ENCODE measurements at regions not wholly inside any gene's neighbourhood (a gene's known extent, or its start where the extent isn't known, plus 50 kb on each side); places are given as distances from the start of the nearest gene placed in this dataset.
"Not testable (repeated sequence)": the region's sequence is repeated elsewhere in the genome, so short reads cannot be mapped to it uniquely, and the experiment has no call there.

GRCh38 chr9:40939201-40939887, 189.1 kb downstream of the FOXD4L6 start:
- not testable (repeated sequence) for DNase-seq (ENCODE audit: low read depth in 4 of 4, low spot score in 3 of 4)

- DNase-seq (ENCODE audit: low read depth in 4 of 4, low spot score in 3 of 4), result no peak
Measured at GRCh38 chr9:40935336-40935735, 193.1 kb downstream of the FOXD4L6 start.

DNA sequence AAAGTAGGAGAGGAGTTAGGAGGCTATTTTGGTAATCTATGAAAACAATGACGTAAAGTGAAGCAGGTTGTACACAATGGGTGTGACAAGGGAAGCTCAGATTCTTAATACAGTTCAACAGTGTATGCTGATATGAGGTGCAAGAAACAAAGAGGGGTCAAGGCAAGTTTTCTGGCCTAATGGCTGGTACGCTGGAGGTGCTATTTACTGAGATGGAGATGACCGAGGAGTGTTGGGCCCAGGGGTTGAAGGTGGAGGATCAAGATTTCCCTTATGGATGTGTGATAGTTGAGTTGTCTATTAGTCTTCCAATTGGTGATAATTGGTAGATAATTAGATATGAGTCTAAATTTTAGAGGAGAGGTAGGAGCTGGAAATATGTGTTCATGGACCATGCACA, 194.0 kb downstream of the FOXD4L6 start:
- not testable (repeated sequence) for DNase-seq (ENCODE audit: low read depth in 4 of 4, low spot score in 3 of 4)

DNA sequence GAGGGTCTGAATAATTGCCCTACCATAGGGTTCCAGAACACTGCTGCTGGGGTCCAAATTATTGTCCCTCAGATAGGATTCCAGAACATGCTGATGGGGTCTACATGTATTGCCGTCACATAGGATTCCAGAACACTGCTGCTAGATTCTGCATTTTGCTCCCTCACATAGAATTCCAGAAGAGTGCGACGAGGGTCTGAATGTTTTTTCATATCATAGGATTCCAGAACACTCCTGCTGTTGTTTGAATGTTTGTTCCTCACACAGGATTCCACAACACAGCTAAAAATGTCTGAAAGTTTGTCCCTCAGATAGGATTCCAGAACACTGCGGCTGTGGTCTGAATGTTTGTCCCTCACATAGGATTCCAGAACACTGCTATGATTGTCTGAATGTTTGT, 198.1 kb downstream of the FOXD4L6 start:
- DNase-seq (ENCODE audit: low read depth in 4 of 4, low spot score in 3 of 4), result not testable (repeated sequence)

DNA sequence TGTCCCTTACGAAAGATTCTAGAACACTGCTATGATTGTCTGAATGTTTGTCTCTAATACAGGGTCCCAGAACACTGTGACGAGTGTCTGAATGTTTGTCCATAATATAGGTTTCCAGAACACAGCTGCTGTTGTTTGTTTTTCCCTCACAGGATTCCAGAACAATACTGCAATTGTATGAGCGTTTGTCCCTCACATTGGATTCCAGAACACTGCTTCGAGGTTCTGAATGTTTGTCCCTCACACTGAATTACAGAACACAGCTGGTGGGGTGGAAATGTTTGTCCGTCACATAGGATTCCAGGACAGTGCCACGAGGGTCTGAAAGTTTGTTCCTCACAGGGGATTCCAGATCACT, 199.0 kb downstream of the FOXD4L6 start:
- not testable (repeated sequence) for DNase-seq (ENCODE audit: low read depth in 4 of 4, low spot score in 3 of 4)

DNA sequence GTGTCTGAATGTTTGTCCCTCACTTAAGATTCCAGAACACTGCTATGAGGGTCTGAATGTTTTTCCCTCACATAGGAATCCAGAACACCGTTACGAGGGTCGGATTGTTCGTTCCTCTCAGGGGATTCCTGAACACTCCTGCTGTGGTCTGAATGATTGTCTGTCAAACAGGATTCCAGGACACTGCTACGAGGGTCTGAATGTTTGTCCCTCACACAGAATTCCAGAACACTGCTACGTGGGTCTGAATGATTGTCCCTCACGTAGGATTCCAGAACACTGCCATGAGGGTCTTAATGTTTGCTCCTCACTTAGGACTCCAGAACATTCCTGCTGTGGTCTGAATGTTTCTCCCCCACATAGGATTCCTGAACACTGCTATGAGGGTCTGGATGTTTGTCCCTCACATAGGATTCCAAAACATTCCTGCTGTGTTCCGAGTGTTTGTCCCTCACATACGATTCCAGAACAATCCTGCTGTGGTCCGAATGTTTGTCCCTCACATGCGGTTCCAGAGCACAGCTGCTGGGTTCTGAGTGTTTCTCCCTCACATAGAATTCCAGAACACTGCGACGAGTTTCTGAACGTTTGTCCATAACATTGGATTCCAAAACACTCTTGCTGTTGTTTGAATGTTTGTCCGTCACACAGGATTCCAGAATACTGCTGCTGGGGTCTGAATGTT, 199.5 kb downstream of the FOXD4L6 start:
- no peak for DNase-seq (ENCODE audit: low read depth in 4 of 4, low spot score in 3 of 4)

GRCh38 chr9:40927851-40928802, 200.4 kb downstream of the FOXD4L6 start:
- no peak for DNase-seq (ENCODE audit: low read depth in 4 of 4, low spot score in 3 of 4)

GRCh38 chr9:40927260-40927631, 201.2 kb downstream of the FOXD4L6 start:
- no peak for DNase-seq (ENCODE audit: low read depth in 4 of 4, low spot score in 3 of 4)

- DNase-seq (ENCODE audit: low read depth in 4 of 4, low spot score in 3 of 4), result no peak
Measured at GRCh38 chr9:40926404-40927259, 201.8 kb downstream of the FOXD4L6 start.

- DNase-seq (ENCODE audit: low read depth in 4 of 4, low spot score in 3 of 4), result no peak
Measured at GRCh38 chr9:40925149-40925548, 203.3 kb downstream of the FOXD4L6 start.

DNA sequence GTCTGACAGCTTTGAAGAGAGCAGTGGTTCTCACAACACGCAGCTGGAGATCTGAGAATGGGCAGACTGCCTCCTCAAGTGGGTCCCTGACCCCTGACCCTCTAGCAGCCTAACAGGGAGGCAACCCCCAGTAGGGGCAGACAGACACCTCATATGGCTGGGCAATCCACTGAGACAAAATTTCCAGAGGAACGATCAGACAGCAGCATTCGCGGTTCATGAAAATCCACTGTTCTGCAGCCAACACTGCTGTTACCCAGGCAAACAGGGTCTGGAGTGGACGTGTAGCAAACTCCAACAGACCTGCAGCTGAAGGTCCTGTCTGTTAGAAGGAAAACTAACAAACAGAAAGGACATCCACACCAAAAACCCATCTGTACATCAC, 212.1 kb downstream of the FOXD4L6 start:
- DNase-seq (ENCODE audit: low read depth in 4 of 4, low spot score in 3 of 4), result not testable (repeated sequence)

DNA sequence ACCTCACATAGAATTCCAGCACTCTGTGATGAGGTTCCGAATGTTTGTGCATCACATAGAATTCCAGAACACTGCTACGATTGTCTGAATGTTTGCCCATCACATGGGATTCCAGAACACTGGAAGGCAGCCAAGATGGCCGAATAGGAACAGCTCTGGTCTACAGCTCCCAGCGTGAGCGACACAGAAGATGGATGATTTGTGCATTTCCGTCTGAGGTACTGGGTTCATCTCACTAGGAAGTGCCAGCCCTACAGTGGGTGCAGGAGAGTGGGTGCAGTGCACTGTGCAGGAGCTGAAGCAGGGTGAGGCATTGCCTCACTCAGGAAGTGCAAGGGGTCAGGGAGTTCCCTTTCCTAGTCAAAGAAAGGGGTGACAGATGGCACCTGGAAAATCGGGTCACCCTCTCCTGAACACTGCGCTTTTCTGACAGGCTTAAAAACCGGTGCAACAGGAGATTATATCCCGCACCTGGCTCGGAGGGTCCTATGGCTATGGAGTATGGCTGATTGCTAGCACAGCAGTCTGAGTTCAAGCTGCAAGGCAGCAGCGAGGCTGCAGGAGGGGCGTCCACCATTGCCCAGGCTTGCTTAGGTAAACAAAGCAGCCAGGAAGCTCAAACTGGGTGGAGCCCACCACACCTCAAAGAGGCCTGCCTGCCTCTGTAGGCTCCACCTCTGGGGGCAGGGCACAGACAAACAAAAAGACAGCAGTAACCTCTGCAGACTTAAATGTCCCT, 212.7 kb downstream of the FOXD4L6 start:
- not testable (repeated sequence) for DNase-seq (ENCODE audit: low read depth in 4 of 4, low spot score in 3 of 4)

- no peak for DNase-seq (ENCODE audit: low read depth in 4 of 4, low spot score in 3 of 4)
Measured at GRCh38 chr9:40914772-40915659, 213.5 kb downstream of the FOXD4L6 start.

DNA sequence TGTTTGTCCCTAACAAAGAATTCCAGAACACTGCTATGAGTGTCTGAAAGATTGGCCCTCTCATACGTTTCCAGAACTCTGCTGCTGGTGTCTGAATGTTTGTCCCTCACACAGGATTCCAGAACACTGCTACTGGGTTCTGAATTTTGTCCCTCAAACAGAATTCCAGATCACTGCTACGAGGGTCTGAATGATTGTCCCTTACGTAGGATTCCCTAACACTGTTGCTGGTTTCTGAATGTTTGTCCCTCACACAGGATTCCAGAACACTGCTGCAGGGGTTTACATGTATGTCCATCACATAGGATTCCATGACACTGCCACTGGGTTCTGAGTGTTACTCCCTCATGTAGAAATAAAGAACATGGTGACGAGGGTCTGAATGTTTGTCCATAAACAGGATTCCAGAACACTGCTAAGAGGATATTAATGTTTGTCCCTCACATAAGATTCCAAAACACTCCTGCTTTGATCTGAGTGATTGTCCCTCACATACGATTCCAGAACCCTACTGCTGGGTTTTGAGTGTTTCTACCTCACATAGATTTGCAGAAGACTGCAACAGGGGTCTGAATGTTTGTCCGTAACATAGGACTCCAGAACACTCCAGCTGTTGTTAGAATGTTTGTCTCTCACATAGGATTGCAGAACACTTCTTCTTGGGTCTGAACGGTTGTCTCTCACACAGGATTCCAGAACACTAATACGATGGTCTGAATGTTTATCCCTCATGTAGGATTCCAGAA, 214.4 kb downstream of the FOXD4L6 start:
- DNase-seq (ENCODE audit: low read depth in 4 of 4, low spot score in 3 of 4), result no peak

- DNase-seq (ENCODE audit: low read depth in 4 of 4, low spot score in 3 of 4), result no peak
Measured at GRCh38 chr9:40913096-40913719, 215.3 kb downstream of the FOXD4L6 start.

DNA sequence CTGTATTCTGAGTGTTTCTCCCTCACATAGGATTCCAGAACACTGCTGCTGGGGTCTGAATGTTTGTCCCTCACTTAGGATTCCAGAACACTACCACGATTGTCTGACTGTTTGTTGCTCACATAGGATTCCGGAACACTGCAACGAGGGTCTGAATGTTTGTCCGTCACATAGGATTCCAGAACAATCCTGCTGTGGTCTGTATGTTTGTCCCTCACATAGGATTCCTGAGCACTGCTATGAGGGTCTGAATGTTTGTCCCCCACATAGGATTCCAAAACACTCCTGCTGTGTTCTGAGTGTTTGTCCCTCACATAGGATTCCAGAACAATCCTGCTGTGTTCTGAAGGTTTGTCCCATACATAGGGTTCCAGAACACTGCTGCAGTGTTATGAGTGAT, 215.8 kb downstream of the FOXD4L6 start:
- not testable (repeated sequence) for DNase-seq (ENCODE audit: low read depth in 4 of 4, low spot score in 3 of 4)

DNA sequence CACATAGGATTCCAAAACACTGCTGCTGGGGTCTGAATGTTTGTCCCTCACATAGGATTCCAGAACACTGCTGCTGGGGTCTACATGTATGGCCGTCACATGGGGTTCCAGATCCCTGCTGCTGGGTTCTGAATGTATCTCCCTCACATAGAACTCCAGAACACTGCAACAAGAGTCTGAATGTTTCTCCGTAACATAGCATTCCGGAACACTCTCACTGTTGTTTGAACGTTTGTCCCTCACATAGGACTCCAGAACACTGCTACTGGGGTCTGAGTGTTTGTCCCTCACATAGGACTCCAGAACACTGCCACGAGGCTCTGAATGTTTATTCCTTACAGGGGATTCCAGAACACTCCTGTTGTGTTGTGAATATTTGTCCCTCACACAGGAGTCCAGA, 216.8 kb downstream of the FOXD4L6 start:
- no peak for DNase-seq (ENCODE audit: low read depth in 4 of 4, low spot score in 3 of 4)

DNA sequence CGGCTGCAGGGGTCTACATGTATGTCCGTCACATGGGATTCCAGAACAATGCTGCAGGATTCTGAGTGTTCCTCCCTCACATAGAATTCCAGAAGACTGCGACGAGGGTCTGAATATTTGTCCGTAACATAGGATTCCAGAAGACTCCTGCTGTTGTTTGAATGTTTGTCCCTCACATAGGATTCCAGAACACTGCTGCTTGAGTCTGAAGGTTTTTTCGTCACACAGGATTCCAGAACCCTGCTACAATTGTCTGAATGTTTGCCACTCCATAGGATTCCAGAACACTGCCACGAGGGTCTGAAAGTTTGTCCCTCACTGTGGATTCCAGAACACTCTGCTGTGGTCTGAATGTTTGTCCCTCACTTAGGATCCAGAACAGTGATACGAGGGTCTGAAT, 217.5 kb downstream of the FOXD4L6 start:
- DNase-seq (ENCODE audit: low read depth in 4 of 4, low spot score in 3 of 4), result not testable (repeated sequence)

Measured in right renal pelvis (tissue), 4 donors.